Mononuclear cell (primary cell): ENCODE measurements at regions not wholly inside any gene's neighbourhood (a gene's known extent, or its start where the extent isn't known, plus 50 kb on each side); places are given as distances from the start of the nearest gene placed in this dataset.

Experiments used
- H3K27me3 ChIP-seq: 2 replicates; pipeline ENCODE4 v1.6.0; 2011; ENCODE audit warnings: low read length, control low read depth; ENCODE audit not compliant: insufficient read depth
- H3K4me1 ChIP-seq: 2 replicates; pipeline ENCODE4 v1.5.1; 2011; ENCODE audit warnings: mild to moderate bottlenecking, low read length, control low read depth; ENCODE audit not compliant: insufficient read depth
- H3K4me3 ChIP-seq: 2 replicates; pipeline ENCODE4 v1.5.1; 2011; ENCODE audit warnings: mild to moderate bottlenecking, low read length, moderate library complexity
- H3K9me3 ChIP-seq: 2 replicates; pipeline ENCODE4 v1.5.1; 2011; ENCODE audit warnings: low read depth, mild to moderate bottlenecking, control low read depth, low read length

DNA sequence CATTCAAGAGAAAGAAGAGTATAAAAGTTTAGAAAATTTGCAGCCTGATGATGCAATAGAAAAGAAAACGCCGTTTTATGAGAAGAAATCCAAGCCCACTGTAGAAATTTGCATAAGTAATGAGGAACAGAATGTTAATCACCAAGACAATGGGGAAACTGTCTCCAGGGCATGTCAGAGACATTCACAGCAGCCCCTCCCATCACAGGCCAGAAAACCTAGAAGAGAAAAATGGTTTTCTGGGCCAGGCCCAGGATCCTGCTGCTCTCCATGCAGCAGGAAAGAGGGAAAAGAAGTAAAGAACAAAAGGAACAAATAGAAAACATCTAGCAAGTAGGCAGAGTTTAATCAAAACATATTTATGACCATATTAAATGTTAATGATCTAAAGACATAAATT, 119.0 kb downstream of the ANKRD50 start:
- H3K4me3 ChIP-seq: no peak overlapping the region
- no peaks in the 10 kb centered on the region for H3K9me3 ChIP-seq
- H3K27me3 ChIP-seq: no peaks in the 10 kb centered on the region
- H3K4me1 ChIP-seq: no peaks in the 10 kb centered on the region

- no peaks in the 10 kb centered on the region for H3K9me3 ChIP-seq
- no peaks in the 10 kb centered on the region for H3K27me3 ChIP-seq
- no peak overlapping the region for H3K4me3 ChIP-seq
- H3K4me1 ChIP-seq: no peaks in the 10 kb centered on the region
These were observed 117.6 kb downstream of the ANKRD50 start for GRCh38 chr4:124594945-124595344.

DNA sequence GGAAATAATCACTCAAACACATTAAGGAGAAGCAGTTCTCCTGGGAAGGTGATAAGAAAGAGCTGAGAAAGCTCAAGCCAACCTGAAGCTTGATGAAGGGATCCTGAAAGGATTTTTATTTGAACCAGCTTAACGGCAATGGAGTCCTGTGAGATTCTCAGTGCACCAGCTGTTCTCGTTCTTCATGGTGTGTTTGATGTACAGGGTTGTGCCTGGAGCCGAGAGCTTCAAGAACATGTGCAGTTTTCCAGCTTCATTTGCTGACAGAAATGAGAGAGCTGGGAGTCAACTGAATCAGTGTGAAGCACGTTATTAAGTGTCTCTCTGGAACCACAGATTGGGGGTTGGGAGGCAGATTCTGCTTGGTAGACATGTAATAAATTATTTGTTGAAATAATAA, 115.7 kb downstream of the ANKRD50 start:
- H3K9me3 ChIP-seq: no peaks in the 10 kb centered on the region
- no peaks in the 10 kb centered on the region for H3K27me3 ChIP-seq
- H3K4me1 ChIP-seq: no peaks in the 10 kb centered on the region
- H3K4me3 ChIP-seq: no peak overlapping the region

DNA sequence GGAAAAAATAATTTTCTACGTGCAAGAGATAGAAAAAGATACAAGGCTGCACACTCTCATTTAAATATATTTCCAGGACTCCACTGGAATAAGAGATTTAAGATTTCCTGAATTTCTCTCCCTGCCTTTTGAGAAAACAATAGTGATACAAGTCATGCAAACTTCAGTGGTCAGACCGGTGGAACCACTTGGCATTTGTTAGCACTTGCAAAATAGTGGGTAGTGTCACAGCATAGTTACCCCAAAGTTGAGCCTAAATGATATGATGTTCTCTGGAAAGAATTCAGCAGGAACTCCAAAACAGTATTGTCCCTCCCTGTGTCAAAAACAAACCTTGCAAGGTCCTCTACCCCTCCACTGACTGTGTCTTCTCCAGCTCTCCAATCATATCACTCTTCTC, 102.3 kb downstream of the ANKRD50 start:
- no peaks in the 10 kb centered on the region for H3K4me1 ChIP-seq
- no peaks in the 10 kb centered on the region for H3K27me3 ChIP-seq
- H3K9me3 ChIP-seq: no peaks in the 10 kb centered on the region
- no peak overlapping the region for H3K4me3 ChIP-seq
